Hepatocyte (in vitro differentiated cells): ENCODE measurements at regions not wholly inside any gene's neighbourhood (a gene's known extent, or its start where the extent isn't known, plus 50 kb on each side); places are given as distances from the start of the nearest gene placed in this dataset.

Experiments used
- DNase-seq: peaks from one replicate; pipeline ENCODE4 v3.0.0-alpha.2; 2016; ENCODE audit warnings: low spot score
- H2AFZ ChIP-seq: fragments of 200-600 bp; sonication (generic); 2 replicates; pipeline ENCODE4 v1.6.0; 2016; ENCODE audit warnings: antibody characterized with exemption, mild to moderate bottlenecking
- H3K27ac ChIP-seq: fragments of 200-600 bp; sonication (generic); 2 replicates; pipeline ENCODE4 v1.5.1; 2016; ENCODE audit warnings: mild to moderate bottlenecking
- H3K27me3 ChIP-seq: fragments of 200-600 bp; sonication (generic); 2 replicates; pipeline ENCODE4 v1.6.1; 2016
- H3K36me3 ChIP-seq: fragments of 200-600 bp; sonication (generic); replicated peaks from 2 replicates; pipeline ENCODE4 v1.5.1; 2016; ENCODE audit warnings: low read depth; ENCODE audit not compliant: insufficient read depth
- H3K4me1 ChIP-seq: fragments of 200-600 bp; sonication (generic); 2 replicates; pipeline ENCODE4 v1.5.1; 2016; ENCODE audit warnings: mild to moderate bottlenecking, moderate library complexity; ENCODE audit not compliant: insufficient read depth
- H3K4me2 ChIP-seq: fragments of 200-600 bp; sonication (generic); 2 replicates; pipeline ENCODE4 v1.6.0; 2016
- H3K4me3 ChIP-seq: fragments of 200-600 bp; sonication (generic); 2 replicates; pipeline ENCODE4 v1.5.1; 2016; ENCODE audit warnings: mild to moderate bottlenecking
- H3K79me2 ChIP-seq: fragments of 200-600 bp; sonication (generic); 2 replicates; pipeline ENCODE4 v1.6.0; 2017; ENCODE audit warnings: mild to moderate bottlenecking
- H3K9me2 ChIP-seq: fragments of 200-600 bp; sonication (generic); replicated peaks from 2 replicates; pipeline ENCODE4 v1.6.0; 2017; ENCODE audit warnings: mild to moderate bottlenecking; ENCODE audit not compliant: insufficient read depth
- H3K9me3 ChIP-seq: fragments of 200-600 bp; sonication (generic); 2 replicates; pipeline ENCODE4 v1.5.1; 2016; ENCODE audit warnings: low read depth, mild to moderate bottlenecking
- H4K20me1 ChIP-seq: fragments of 200-600 bp; sonication (generic); 2 replicates; pipeline ENCODE4 v1.6.0; 2016; ENCODE audit warnings: mild to moderate bottlenecking; ENCODE audit not compliant: insufficient read depth, poor library complexity, severe bottlenecking
- EZH2 ChIP-seq: fragments of 200-600 bp; sonication (generic); IDR thresholded peaks from 2 replicates; pipeline ENCODE4 v1.6.1; 2016; ENCODE audit warnings: antibody characterized with exemption, mild to moderate bottlenecking, borderline replicate concordance
- EZH2phosphoT487 ChIP-seq: fragments of 200-600 bp; sonication (generic); IDR thresholded peaks from one replicate; pipeline ENCODE4 v1.6.1; 2018; ENCODE audit warnings: antibody characterized with exemption, mild to moderate bottlenecking, low read depth, moderate library complexity; ENCODE audit not compliant: unreplicated experiment, severe bottlenecking
- WGBS: methylation state at CpG from one replicate; pipeline ENCODE4 v1.1.6; 2016; ENCODE audit warnings: low lambda C conversion rate; ENCODE audit errors: missing lambda C conversion rate; 5-methylcytosine and 5-hydroxymethylcytosine counted together
- TF ChIP-seq, protein P1 (sequence below): fragments of 200-600 bp; sonication (generic); IDR thresholded peaks from 2 replicates; pipeline ENCODE4 v1.5.1; 2016; ENCODE audit warnings: antibody characterized with exemption, mild to moderate bottlenecking; ENCODE audit not compliant: poor library complexity

DNA sequence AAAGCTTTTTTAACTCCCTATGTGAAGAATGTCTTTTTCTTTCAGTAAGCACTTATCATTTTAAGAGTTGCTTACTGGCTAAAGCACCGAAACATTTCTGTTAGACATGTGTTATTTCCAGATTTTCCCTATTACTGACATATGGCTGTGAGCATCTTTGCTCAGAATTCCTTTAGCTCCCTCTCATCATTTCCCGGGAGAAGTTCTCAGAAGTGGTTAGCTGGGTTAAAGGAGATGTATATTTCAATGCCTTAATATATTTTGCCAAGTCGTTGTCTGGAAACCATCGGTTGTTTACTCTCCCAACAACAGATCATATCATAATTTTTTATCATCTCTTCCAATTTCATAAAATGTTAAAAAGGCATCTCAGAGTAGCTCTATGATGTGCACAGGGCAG lies 396.5 kb downstream of the OCA2 start:
- Histone ChIP-seq H3K9me3 (no peaks in the 10 kb centered on the region), H3K27ac (no peak overlapping the region), H3K79me2 (no peaks in the 10 kb centered on the region), H3K36me3 (no peaks in the 10 kb centered on the region), H3K4me1 (no peaks in the 10 kb centered on the region), H3K27me3 (no peaks in the 10 kb centered on the region), H3K4me3 (no peak overlapping the region), H3K4me2 (no peak overlapping the region), H2AFZ (no peak overlapping the region), H4K20me1 (no peaks in the 10 kb centered on the region), H3K9me2 (no peaks in the 10 kb centered on the region)
- no peak for TF ChIP-seq EZH2phosphoT487
- WGBS = 85% methylated on average over 4 of the region's 4 CpGs
- DNase-seq = no peak

DNA sequence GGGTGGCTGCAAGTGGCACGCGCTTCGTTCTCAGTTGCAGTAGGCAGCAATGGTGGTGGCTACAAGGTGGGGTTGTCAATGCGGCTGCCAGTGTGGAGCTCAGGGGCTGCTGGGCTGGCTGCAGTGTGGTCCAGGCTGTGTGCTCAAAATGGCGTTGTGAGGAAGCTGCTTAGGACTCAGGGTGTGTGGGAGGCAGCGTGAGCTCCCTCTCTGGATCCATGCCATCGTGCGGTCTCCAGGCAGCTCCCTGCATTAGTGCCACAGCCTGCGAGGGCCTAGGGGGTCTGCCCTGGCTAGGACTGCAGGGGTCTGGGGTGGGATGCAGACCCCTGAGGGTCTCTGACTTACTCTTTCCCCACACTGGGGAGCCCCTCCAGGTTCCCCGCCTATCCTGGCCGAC lies 397.2 kb downstream of the OCA2 start:
- TF ChIP-seq EZH2 = no peak
- no peak for TF ChIP-seq EZH2phosphoT487
- TF ChIP-seq, protein P1, sequence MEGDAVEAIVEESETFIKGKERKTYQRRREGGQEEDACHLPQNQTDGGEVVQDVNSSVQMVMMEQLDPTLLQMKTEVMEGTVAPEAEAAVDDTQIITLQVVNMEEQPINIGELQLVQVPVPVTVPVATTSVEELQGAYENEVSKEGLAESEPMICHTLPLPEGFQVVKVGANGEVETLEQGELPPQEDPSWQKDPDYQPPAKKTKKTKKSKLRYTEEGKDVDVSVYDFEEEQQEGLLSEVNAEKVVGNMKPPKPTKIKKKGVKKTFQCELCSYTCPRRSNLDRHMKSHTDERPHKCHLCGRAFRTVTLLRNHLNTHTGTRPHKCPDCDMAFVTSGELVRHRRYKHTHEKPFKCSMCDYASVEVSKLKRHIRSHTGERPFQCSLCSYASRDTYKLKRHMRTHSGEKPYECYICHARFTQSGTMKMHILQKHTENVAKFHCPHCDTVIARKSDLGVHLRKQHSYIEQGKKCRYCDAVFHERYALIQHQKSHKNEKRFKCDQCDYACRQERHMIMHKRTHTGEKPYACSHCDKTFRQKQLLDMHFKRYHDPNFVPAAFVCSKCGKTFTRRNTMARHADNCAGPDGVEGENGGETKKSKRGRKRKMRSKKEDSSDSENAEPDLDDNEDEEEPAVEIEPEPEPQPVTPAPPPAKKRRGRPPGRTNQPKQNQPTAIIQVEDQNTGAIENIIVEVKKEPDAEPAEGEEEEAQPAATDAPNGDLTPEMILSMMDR = no peak
- Histone ChIP-seq H3K9me2 (no peaks in the 10 kb centered on the region), H4K20me1 (no peaks in the 10 kb centered on the region), H3K4me3 (no peak overlapping the region), H3K79me2 (no peaks in the 10 kb centered on the region), H3K9me3 (no peaks in the 10 kb centered on the region), H3K4me2 (no peak overlapping the region), H3K36me3 (no peaks in the 10 kb centered on the region), H3K27me3 (no peaks in the 10 kb centered on the region), H3K4me1 (no peaks in the 10 kb centered on the region), H2AFZ (no peak overlapping the region), H3K27ac (no peak overlapping the region)
- DNase-seq = no peak
- 95% methylated on average over 11 of the region's 11 CpGs for WGBS

DNA sequence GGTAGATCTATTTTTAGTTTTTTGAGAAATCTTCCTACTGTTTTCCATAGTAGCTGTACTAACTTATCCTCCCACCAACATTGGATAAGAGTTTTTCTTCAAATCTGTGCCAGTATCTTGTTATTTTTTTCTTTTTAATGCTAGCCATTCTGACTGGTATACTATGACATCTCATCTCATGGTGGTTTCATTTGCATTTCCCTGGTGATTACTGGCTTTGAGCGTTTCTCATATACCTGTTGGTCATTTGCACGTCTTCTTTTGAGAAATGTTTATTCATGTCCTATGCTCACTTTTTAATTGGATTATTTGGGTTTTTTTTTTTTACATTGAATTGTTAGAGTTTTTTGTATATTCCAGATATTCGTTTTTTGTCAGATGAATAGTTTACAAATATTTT lies 398.1 kb downstream of the OCA2 start:
- Histone ChIP-seq H3K27ac (no peak overlapping the region), H4K20me1 (no peaks in the 10 kb centered on the region), H3K4me1 (no peaks in the 10 kb centered on the region), H3K36me3 (no peaks in the 10 kb centered on the region), H3K4me2 (no peak overlapping the region), H3K27me3 (no peaks in the 10 kb centered on the region), H2AFZ (no peak overlapping the region), H3K79me2 (no peaks in the 10 kb centered on the region), H3K9me3 (no peaks in the 10 kb centered on the region), H3K9me2 (no peaks in the 10 kb centered on the region), H3K4me3 (no peak overlapping the region)
- 89% methylated on average over 3 of the region's 3 CpGs for WGBS
- no peak for DNase-seq
- no peak for TF ChIP-seq EZH2
- TF ChIP-seq EZH2phosphoT487 = no peak
- TF ChIP-seq, protein P1 = no peak

DNA sequence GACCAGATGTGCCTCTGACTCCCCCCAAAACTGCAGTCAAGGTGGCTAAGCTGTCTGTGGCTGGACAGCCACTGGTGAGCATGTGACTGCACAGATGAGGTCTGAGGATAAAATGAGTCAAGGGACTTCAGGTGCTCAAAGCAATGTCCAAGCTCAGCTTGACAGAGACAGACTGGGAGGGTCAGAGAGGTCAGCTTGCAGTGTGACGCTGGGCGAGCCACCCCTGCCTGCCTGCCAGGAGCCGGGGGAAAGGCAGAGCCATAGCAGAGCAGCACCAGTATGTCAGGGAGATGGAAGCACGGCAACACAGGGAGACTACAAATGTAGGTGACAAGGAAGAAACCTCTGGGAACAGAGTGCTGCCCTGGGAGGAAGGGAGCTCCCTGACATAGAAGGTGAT lies 399.4 kb downstream of the OCA2 start:
- WGBS = 81% methylated on average over 4 of the region's 4 CpGs
- no peak overlapping the region for H3K4me2 ChIP-seq
- H4K20me1 ChIP-seq = no peaks in the 10 kb centered on the region
- no peak overlapping the region for H3K4me3 ChIP-seq
- no peaks in the 10 kb centered on the region for H3K27me3 ChIP-seq
- no peaks in the 10 kb centered on the region for H3K79me2 ChIP-seq
- TF ChIP-seq, protein P1 = no peak
- TF ChIP-seq EZH2 = no peak
- TF ChIP-seq EZH2phosphoT487 = no peak
- H2AFZ ChIP-seq = no peak overlapping the region
- no peak overlapping the region for H3K27ac ChIP-seq
- H3K36me3 ChIP-seq = no peaks in the 10 kb centered on the region
- no peaks in the 10 kb centered on the region for H3K9me2 ChIP-seq
- no peak for DNase-seq
- H3K4me1 ChIP-seq = peaks cover 5% of the 10 kb centered on the region
- no peaks in the 10 kb centered on the region for H3K9me3 ChIP-seq
